SK-N-MC (cell line): ENCODE measurements at regions not wholly inside any gene's neighbourhood (a gene's known extent, or its start where the extent isn't known, plus 50 kb on each side); places are given as distances from the start of the nearest gene placed in this dataset.

Experiments used
- EZH2 ChIP-seq: fragments of 200-600 bp; sonication (generic); IDR thresholded peaks from one replicate; pipeline ENCODE4 v1.6.1; 2017; ENCODE audit warnings: antibody characterized with exemption
- POLR2AphosphoS5 ChIP-seq: IDR thresholded peaks from 2 replicates; pipeline ENCODE4 v1.6.1; 2012; ENCODE audit warnings: mild to moderate bottlenecking, low read depth, low read length, borderline replicate concordance

GRCh38 chr13:24064371-24064770 lies 96.1 kb upstream of the SPATA13 start:
- TF ChIP-seq EZH2: no peak
- no peak for TF ChIP-seq POLR2AphosphoS5
